ENCODE measurements at regions not wholly inside any gene's neighbourhood (a gene's known extent, or its start where the extent isn't known, plus 50 kb on each side); places are given as distances from the start of the nearest gene placed in this dataset.

- ATAC-seq (ENCODE audit: low read depth) (no peak), DNase-seq (no peak)
- Histone ChIP-seq H3K18ac (ENCODE audit: low read depth, low read length) (no peak overlapping the region), H3K36me3 (ENCODE audit: control insufficient read depth, insufficient read depth, low read length) (no peaks in the 10 kb centered on the region), H3K9me1 (ENCODE audit: insufficient read depth, low read length) (no peaks in the 10 kb centered on the region), H4K8ac (ENCODE audit: low read depth in 2 of 2, low read length in 2 of 2) (no peak overlapping the region), H3K4me3 (ENCODE audit: insufficient read depth, low read depth, low read length) (no peak overlapping the region), H4K20me1 (ENCODE audit: insufficient read depth, low read length) (no peaks in the 10 kb centered on the region), H4K5ac (ENCODE audit: low read depth, low read length) (no peak overlapping the region), H3K56ac (ENCODE audit: extremely low read depth, insufficient read depth, low read length) (no peak overlapping the region), H3K9me3 (ENCODE audit: control insufficient read depth, insufficient read depth, low read length) (no peaks in the 10 kb centered on the region), H2BK15ac (ENCODE audit: low read depth, low read length) (no peak overlapping the region), H3K4me2 (ENCODE audit: low read depth, low read length) (no peak overlapping the region), H2BK120ac (ENCODE audit: low read depth, low read length) (no peak overlapping the region), H2AK9ac (replicated peaks; ENCODE audit: low read depth, low read length, poor library complexity) (no peak overlapping the region), H3K27ac (ENCODE audit: insufficient read depth, low read length) (no peak overlapping the region), H2AFZ (replicated peaks; ENCODE audit: low read length, poor library complexity) (no peak overlapping the region), H2AK5ac (ENCODE audit: low read depth, low read length) (no peak overlapping the region), H3K79me1 (ENCODE audit: low read depth in 1 of 2, low read length in 2 of 2) (no peaks in the 10 kb centered on the region), H3K14ac (replicated peaks; ENCODE audit: low read depth, low read length) (no peak overlapping the region), H2BK5ac (ENCODE audit: low read depth, low read length, poor library complexity, severe bottlenecking) (no peak overlapping the region), H3K27me3 (ENCODE audit: control insufficient read depth, insufficient read depth, low read length) (peaks cover 5% of the 10 kb centered on the region), H3K23ac (ENCODE audit: low read depth, low read length) (no peak overlapping the region), H2BK20ac (ENCODE audit: low read depth, low read length) (no peak overlapping the region), H3K4me1 (ENCODE audit: control insufficient read depth, insufficient read depth, low read length) (no peaks in the 10 kb centered on the region), H4K91ac (ENCODE audit: insufficient read depth, low read depth, low read length) (no peak overlapping the region), H3K9ac (ENCODE audit: low read depth, low read length) (no peak overlapping the region), H3K4ac (ENCODE audit: low read depth, low read length) (no peak overlapping the region)
- intact Hi-C loops (cut with micrococcal nuclease) = no loop called here
- dilution Hi-C loops (cut with HindIII; ENCODE audit: low sequenced_read_pairs, unreplicated experiment) = no loop called here
- in situ Hi-C loops (cut with MboI; ENCODE audit: low sequenced_read_pairs) = no loop called here
- WGBS, 2 experiments (ENCODE audit: extremely low coverage in 2 of 2, insufficient read length in 1 of 2) = 80% methylated on average over 2 of the region's 8 CpGs; no CpG with 5 or more reads in 1 of the 2 experiments
- POLR2A ChIA-PET (ENCODE audit: unreplicated experiment) = no interaction called here
- CTCF ChIA-PET = no interaction called here
- no TSS peak for BruUV-seq (replicated peaks)
- TF ChIP-seq CHD1 (IDR thresholded peaks at IDR 0.05; ENCODE audit: low read depth, low read length) (no peak), USF2 (IDR thresholded peaks at IDR 0.05; ENCODE audit: low read depth, low read length) (no peak), FOS (IDR thresholded peaks at IDR 0.05; ENCODE audit: low read depth, low read length) (no peak), ELK1 (IDR thresholded peaks at IDR 0.05; ENCODE audit: borderline replicate concordance, low read depth, low read length) (no peak), SMC3 (IDR thresholded peaks at IDR 0.05; ENCODE audit: low read depth, low read length) (no peak), BHLHE40 (IDR thresholded peaks at IDR 0.05; ENCODE audit: low read depth, low read length) (no peak), CTCF (conservative IDR thresholded peaks at IDR 0.05; ENCODE audit: low read depth, low read length) (no peak)
Observed at GRCh38 chr7:35556515-35557471, 138.1 kb downstream of the HERPUD2 start.

All from IMR-90 (cell line).